ENCODE measurements at regions not wholly inside any gene's neighbourhood (a gene's known extent, or its start where the extent isn't known, plus 50 kb on each side); places are given as distances from the start of the nearest gene placed in this dataset.

DNA sequence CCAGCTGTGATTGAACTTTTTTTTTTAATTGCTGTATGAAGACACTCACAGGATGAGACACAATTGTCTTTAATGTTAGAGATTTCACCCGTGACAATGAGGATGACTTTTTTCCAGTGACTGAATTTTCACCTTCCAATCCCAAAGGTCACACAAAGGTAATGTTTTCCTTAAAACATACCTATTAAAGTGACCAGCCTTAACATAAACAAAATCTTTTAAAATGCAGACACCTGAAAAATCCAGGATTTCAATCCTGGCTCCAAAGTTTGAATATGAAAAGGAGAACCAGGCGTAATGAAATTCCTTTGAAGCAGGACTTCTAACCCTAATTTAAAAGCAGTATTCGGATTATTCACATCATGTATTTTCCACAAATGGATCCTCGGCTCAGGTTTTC is 647.7 kb downstream of the GATA3 start:
- H3K9me3 ChIP-seq = no peaks in the 10 kb centered on the region
- no peaks in the 10 kb centered on the region for H3K27me3 ChIP-seq
- H3K36me3 ChIP-seq = no peaks in the 10 kb centered on the region
- WGBS, 3 donors = 68 to 79% (median 73%) methylated on average over 4 of the region's 4 CpGs
- no peak overlapping the region for H3K27ac ChIP-seq
- intact Hi-C loops (cut with DNase I) = no loop called here
- DNase-seq = no peak
- no peak overlapping the region for H3K4me3 ChIP-seq
- H3K4me1 ChIP-seq (ENCODE audit: insufficient read depth) = no peaks in the 10 kb centered on the region
- TF ChIP-seq CTCF (IDR thresholded peaks at IDR 0.05) (no peak), POLR2A (IDR thresholded peaks at IDR 0.05) (no peak), EP300 (IDR thresholded peaks at IDR 0.05) (no peak)

- DNase-seq = no peak
- intact Hi-C loops (cut with DNase I) = no loop called here
- Histone ChIP-seq H3K9me3 (no peaks in the 10 kb centered on the region), H3K27me3 (no peaks in the 10 kb centered on the region), H3K36me3 (no peaks in the 10 kb centered on the region), H3K4me1 (ENCODE audit: insufficient read depth) (no peaks in the 10 kb centered on the region), H3K4me3 (no peak overlapping the region), H3K27ac (no peak overlapping the region)
- WGBS, 3 donors = 71 to 84% (median 83%) methylated on average over 3 of the region's 3 CpGs
- TF ChIP-seq POLR2A (IDR thresholded peaks at IDR 0.05) (no peak), CTCF (IDR thresholded peaks at IDR 0.05) (no peak), EP300 (IDR thresholded peaks at IDR 0.05) (no peak)
Observed at GRCh38 chr10:8705415-8705814, 650.9 kb downstream of the GATA3 start.

DNA sequence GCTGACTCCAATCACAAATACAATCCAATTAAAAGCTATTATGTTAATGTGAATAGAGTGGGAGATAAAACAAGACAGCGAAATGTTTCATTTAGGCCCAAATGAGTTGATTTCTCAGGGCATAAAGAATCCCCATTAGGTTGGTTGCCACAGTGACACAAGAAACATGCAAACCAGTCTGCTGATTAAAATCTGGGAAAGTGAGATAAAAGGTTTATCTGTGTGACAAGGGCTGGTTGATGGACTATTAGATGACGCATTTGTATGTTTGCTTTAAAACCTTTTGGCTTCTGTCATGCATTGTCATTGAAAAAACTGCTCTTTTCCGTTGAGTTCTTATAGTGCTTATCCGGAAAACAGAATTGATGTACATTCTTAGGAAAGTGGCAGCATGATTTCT is 658.2 kb downstream of the GATA3 start:
- Histone ChIP-seq H3K27me3 (no peaks in the 10 kb centered on the region), H3K4me1 (ENCODE audit: insufficient read depth) (no peaks in the 10 kb centered on the region), H3K36me3 (no peaks in the 10 kb centered on the region), H3K9me3 (no peaks in the 10 kb centered on the region), H3K4me3 (no peak overlapping the region), H3K27ac (no peak overlapping the region)
- intact Hi-C loops (cut with DNase I) = no loop called here
- no peak for DNase-seq
- WGBS, 3 donors = 69 to 79% (median 73%) methylated on average over 4 of the region's 4 CpGs
- TF ChIP-seq CTCF (IDR thresholded peaks at IDR 0.05) (no peak), POLR2A (IDR thresholded peaks at IDR 0.05) (no peak), EP300 (IDR thresholded peaks at IDR 0.05) (no peak)

DNA sequence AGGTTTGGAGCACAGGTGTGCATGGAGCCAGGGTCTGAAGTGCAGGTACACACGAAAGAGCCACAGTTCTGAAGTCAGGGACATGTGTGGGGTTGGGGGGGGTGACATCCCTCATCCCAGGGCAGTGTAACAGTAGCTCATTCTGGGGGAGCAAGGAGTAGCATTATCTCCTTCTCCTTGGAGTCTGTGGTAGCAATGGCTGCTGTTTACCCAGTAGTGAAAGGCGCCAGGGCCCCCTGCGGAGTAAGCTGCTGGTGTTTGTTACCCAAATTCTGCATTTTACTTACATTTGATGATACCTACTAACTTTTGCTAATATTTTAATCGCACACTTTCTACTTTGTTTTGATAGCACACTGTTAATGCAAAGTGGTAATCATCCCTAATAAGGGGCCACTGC is 665.5 kb downstream of the GATA3 start:
- no peak overlapping the region for H3K27ac ChIP-seq
- H3K4me1 ChIP-seq (ENCODE audit: insufficient read depth) = no peaks in the 10 kb centered on the region
- no peak for DNase-seq
- H3K4me3 ChIP-seq = no peak overlapping the region
- 80 to 87% (median 81%) methylated on average over 4 of the region's 4 CpGs for WGBS, 3 donors
- peaks cover 0 to 5% of the 10 kb centered on the region in 2 donors for H3K9me3 ChIP-seq
- H3K27me3 ChIP-seq = no peaks in the 10 kb centered on the region
- no peak for TF ChIP-seq POLR2A (IDR thresholded peaks at IDR 0.05)
- no peak for TF ChIP-seq EP300 (IDR thresholded peaks at IDR 0.05)
- no peak for TF ChIP-seq CTCF (IDR thresholded peaks at IDR 0.05)
- intact Hi-C loops (cut with DNase I) = no loop called here
- no peaks in the 10 kb centered on the region for H3K36me3 ChIP-seq

DNA sequence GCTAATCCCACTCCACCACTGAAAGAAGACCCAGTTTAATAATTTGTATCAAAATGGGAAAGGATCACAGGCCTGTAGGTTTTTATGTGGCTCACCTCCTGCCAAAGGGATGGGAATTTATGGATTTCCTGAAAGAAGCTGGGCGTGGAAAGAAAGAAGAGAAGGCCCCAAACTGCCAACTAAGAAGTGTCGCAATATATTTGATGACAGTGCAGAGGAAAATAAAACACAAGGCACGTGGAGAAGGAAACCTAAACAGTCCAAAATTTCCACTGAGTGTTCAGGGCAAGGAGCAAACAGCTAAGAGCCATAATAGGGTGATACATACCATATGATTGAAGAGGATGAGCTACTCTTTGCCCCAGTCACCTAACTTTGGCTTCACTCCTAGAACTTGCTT is 667.2 kb downstream of the GATA3 start:
- Histone ChIP-seq H3K27ac (no peak overlapping the region), H3K4me1 (ENCODE audit: insufficient read depth) (no peaks in the 10 kb centered on the region), H3K27me3 (no peaks in the 10 kb centered on the region), H3K4me3 (no peak overlapping the region), H3K36me3 (no peaks in the 10 kb centered on the region), H3K9me3 (peaks cover 0 to 5% of the 10 kb centered on the region in 2 donors)
- intact Hi-C loops (cut with DNase I) = no loop called here
- WGBS, 3 donors = 62 to 68% (median 67%) methylated on average over 3 of the region's 3 CpGs
- no peak for TF ChIP-seq POLR2A (IDR thresholded peaks at IDR 0.05)
- no peak for TF ChIP-seq EP300 (IDR thresholded peaks at IDR 0.05)
- no peak for TF ChIP-seq CTCF (IDR thresholded peaks at IDR 0.05)
- no peak for DNase-seq
